LHCN-M2 (cell line): ENCODE measurements at regions not wholly inside any gene's neighbourhood (a gene's known extent, or its start where the extent isn't known, plus 50 kb on each side); places are given as distances from the start of the nearest gene placed in this dataset.
"Not testable (repeated sequence)": the region's sequence is repeated elsewhere in the genome, so short reads cannot be mapped to it uniquely, and the experiment has no call there.

Source experiments
- DNase-seq: peaks from one replicate; pipeline ENCODE4 v3.0.0-alpha.2; 2012; ENCODE audit warnings: low read depth

DNA sequence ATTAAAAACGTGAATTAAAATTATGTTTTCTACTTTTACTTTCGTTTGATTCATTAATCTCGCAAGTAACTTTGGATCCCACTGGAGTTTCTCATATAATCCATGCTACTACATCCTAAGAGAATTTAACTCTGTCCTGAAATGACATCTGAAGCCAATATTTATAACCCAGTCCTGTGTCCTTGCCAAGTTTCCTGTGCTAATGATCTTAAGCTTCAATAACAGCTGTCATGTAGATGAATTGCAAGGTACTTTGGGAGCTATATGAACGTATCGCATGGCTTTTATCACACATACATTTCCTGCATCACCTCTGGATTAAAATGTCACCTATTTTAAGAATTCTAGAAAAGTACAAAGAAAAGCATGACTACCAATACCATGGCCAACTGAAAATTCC lies 833.8 kb upstream of the CITED2 start:
- no peak for DNase-seq

DNA sequence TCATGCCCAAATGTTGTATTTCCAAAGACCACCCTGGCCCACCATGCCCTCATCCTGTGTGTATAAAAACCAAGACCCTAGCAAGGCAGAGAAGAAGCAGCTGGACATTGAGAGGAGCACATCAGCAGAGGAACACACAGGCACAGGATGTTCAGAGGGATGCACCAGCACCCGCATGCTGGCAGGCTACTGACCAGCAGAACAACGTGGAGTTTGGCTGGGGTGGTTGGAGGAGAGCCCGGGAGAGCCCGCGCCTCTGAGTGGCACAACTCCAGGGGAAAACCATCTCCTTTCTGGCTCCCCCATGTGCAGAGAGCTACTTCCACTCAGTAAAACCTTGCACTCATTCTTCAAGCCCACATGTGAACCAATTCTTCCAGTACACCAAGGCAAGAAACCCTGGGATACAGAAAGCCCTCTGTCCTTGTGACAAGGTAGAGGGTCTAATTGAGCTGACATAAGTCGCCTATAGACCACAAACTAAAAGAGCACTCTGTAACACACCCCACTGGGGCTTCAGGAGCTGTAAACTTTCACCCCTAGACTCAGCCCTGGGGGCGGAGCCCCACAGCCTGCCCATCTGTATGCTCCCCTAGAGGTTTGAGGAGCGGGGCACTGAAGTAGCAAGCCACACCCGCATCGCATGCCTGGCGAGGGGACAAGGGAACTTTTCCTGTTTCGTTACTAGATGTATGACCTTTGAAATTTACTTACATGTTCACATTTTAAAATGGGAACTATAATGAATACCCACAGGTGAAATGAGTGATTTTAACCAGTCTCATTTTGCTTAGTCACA lies 831.5 kb upstream of the CITED2 start:
- no peak for DNase-seq

DNA sequence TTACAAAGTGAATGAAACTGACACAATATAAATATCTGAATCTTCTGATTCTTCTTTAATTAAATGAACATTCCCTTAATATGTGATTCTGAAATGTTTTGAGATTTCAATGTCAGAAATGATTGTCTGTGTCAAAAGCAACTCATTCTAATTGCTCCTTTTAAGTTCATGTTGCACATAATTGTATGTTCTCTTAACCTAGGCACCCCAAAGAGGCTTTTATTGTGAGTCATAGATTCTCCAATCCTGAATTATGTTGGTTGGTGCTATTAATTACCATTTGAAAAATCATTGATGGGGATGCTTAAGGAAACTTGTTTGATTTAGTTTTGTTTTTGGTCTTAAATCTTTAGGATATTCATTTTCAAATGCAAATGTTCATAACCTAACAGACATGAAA lies 829.7 kb upstream of the CITED2 start:
- DNase-seq = no peak

DNA sequence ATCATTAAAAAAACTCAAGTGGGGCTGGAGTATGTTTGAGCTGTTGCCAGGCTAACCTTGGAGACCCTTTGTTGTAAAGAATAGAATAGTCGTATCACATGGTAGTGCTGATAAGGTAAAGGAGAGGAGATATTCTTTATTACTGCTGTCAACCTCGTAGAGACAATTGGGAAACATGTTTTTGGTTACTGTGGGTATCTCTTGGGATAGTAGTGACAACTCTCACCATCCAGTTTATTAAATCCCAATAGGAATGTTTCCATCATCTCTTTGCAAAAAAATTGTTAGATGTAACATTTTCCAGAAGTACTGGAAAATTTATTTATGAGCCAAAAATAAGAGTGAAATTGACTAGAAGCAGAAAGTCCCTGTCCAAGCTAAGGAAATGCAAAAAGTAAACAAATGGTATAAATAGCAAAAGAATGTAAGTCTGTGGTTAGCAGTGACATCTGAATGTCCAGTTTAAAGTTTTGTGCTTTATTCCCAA lies 829.3 kb upstream of the CITED2 start:
- peak; percentile 12 for DNase-seq

DNA sequence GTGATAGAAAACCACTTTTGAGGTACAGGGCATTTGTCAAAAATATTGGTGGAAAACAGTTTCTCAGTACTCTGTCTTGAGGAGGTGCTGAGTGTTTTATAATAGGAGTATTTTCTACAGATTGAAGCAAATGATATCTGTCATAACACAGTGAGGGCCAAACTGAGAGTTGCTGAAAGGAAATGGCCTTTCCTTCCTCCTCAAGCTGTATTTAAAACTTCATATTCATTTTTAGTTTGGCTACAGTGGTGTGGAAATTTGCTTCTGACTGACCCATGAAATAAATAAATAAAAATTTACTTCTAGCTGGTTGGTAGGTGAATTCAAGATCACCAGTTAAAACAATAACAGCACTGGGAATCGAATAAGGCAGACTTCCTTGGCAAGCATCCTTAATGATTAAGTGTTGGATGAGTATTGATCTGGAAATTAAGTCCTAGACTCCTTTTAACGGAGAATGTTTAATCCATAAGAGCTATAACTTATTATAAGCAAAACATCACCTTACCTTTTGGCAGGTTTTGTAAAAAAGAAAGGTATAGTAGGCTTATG lies 828.6 kb upstream of the CITED2 start:
- DNase-seq = no peak

DNA sequence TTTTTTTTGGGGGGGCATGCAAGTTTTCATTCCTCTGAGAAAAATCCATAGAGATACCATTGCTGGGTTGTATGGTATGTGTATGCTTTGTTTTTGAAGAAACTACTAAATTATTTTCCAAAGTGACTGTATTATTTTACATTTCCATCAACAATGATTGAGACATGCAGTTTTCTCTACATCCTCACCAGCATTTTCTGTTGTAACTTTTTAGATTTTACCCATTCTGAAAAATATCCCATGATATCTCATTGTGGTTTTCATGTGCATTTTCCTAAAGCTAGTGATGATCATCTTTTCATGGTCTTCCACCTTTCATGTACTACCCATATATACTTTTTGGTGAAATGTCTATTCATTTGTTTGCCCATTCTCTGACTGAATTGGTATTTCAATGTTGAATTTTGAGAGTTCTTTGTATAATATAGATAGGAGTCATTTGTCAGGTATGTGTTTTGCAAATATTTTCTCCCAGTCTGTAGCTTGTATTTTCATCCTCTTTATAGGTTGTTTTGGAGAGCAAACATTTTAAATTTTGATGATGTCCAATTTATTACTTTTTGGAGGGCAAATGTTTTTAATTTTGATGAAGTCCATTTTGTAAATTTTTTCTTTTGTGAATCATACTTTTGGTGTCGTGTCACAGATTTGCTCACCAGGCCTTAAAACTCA lies 827.5 kb upstream of the CITED2 start:
- no peak for DNase-seq

DNA sequence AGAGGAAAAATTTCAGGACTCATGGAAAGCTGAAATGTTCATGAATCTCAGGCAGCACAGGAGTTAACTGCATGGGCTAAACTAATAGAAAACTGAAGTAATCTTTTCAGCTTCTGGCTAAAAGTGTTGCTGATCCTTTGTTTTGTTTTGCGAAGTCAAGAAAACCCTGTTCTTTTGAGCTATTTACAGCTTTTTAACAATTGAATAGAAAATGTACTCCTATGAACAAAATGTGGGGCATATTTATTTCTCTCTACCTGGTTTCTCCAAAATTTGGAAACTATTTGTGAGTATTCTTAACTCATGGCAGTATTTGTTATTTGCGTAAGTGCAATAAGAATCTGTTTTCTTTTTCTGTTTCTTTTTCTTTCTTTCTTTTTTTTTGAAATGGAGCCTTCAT lies 818.8 kb upstream of the CITED2 start:
- DNase-seq = no peak

DNA sequence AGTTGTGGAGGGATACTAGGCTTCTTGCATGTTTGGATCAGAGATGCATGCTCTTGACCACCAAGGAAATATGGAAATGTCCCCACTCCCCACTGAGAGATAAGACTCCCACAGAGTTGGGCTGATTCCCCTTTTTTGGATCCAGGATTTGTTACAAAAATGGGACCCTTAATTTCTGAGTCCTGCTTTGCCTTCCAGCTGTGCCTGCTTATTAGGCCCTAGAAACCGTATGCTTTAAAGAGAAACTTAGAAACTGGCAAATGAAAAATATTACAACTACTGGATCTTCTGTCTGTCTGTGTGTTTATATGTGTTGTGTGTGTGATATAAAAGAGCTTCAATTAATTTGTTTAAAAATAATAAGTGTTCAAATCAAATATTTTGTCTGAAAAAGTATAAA lies 817.6 kb upstream of the CITED2 start:
- no peak for DNase-seq

DNA sequence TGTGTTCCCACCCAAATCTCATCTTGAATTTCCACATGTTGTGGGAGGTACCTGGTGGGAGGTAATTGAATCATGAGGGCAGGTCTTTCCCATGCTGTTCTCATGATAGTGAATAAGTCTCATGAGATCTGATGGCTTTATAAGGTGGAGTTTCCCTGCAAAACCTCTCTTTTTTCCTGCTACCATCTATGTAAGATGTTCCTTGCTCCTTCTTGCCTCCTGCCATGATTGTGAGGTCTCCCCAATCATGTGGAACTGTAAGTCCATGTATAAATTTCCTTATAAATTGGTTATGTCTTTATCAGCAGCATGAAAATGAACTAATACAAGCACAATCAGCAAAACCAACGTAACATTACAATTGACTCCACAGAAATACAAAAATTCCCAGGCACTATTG lies 814.8 kb upstream of the CITED2 start:
- not testable (repeated sequence) for DNase-seq

DNA sequence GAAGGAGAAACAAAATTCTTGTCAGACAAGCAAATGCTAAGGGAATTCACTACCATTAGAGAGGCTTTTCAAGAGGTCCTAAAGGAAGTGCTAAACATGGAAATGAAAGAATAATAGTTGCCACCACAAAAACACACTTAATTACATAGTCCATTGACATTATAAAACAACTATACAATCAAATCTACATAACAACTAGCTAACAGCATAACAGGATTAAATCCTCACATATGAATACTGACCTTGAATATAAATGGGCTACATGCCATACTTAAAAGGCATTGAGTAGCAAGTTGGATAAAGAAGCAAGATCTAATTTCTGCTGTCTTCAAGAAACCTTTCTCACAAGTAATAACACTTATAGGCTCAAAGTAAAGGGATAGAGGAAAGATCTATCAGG lies 811.5 kb upstream of the CITED2 start:
- no peak for DNase-seq

DNA sequence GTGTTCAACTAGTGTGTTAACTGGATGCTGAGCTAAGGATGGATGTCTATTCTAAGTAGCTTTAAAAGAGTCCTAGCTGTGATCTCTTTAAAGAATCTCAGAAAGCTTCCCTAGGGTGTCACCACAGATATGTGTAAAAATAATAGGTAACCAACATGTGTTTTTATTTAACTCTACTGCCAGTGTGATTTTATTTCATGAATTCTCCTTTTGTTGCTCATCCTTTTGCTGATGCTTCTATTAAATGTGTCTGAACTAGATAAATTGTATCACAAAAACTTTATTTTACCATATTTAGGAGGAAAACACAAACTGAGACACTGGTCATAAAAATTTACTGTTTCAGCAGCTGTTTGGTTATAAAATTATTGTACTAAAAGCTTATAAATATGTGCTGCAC lies 809.4 kb upstream of the CITED2 start:
- DNase-seq = peak; percentile 39

DNA sequence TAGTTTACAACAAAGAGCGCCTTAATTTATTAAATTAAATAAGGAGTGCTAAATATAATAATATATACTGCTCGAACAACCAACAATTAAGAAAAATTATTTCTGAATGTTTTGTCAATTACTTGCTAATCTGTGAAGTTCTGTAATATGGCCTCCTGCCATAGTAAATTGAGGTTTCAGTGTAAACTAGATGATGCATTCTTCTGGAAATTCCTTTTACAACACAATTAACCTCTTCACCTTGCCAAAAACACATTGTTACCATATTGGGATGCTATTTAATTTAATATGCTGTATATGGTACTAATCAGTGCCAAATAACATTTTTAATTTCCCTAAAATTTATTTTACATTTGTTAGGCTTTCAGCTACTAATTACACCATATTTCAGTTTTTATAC lies 808.4 kb upstream of the CITED2 start:
- DNase-seq = no peak

DNA sequence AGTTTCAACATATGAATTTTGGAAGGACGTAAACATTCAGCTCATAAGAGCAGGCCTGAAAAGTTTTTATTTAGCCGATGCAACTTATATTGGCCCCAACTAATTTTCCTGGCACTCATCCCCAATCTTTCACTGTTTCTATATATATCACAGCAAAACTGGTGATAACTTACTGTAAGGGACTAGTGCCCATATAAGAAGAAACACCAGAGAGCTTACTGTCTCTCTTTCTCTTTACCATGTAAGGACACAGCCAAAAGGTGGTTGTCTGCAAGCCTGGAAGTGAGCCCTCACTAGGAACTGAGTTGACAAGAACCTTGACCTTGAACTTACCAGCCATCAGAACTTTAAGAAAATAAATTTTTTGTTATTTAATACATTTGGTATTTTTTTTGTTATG lies 807.4 kb upstream of the CITED2 start:
- no peak for DNase-seq

DNA sequence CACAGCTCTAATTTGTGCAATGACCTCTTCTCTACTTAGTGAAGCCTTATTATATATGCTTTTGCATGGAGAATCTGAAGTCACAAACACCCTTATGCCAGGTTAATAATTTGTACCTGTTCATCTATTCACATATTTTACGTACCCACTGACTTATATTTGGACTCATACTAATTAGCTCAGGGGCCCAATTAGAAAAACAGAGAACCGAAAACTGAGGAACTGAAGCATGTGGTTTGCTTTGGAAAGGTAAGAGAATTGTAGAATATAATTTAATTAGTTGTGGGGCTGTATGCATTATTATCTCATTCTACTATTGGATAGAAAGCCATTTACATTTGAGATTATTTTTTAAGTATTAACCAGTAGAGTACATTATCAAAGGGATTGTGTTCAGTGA lies 805.9 kb upstream of the CITED2 start:
- no peak for DNase-seq

DNA sequence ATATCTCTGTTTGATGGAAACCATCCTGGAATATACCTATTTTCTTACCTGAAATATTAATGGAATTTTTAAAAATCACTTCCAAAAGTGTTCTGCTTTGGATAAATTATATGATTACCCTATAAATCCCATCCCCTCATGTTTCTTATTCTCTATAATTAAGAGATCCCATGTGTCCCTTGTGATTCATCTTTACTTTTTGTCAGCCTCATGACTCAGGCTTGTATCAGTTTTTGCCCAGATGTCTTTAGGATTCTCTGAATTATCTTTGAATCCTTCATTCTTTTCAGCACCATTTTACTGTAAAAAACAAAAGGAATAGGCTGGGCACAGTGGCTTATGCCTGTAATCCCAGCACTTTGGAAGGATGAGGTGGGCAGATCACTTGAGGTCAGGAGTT lies 804.5 kb upstream of the CITED2 start:
- peak; percentile 84 for DNase-seq

DNA sequence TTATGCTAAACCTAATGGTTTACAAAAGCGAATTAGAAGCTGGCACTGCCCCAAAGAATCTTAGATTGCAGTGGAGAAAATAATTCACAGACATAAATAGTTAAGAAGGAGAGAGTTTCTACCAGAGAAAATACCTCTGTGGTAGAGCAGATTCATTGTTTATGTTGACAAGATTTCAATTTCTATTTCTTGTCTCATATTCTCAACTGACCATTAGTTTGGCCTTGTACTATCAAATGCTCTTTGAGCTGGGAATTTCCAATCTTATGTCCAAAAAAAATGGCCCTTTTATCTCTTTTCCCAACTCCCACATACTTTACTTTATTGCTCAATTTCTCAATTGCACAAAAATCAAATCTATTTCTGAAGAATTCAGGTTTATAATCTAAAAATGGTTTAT lies 804.1 kb upstream of the CITED2 start:
- peak; percentile 31 for DNase-seq

DNA sequence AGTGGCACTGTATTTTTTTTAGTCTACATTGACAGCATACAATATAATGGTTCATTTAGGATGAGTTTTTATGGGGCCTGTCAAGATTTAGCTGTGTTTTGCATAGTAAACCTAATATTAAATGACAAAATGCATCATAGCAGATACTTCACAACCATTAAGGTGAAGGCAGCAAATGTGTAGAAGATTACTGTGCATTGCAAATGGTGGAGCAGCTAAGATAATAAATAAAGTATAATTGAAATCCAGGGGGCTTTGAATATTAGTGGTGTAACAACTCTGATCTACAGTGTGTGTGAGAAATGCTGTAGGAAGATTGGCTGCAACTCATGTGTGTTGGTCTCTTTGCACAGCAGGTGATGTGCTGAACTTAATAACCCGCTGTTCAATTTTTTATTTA lies 801.9 kb upstream of the CITED2 start:
- DNase-seq = no peak

DNA sequence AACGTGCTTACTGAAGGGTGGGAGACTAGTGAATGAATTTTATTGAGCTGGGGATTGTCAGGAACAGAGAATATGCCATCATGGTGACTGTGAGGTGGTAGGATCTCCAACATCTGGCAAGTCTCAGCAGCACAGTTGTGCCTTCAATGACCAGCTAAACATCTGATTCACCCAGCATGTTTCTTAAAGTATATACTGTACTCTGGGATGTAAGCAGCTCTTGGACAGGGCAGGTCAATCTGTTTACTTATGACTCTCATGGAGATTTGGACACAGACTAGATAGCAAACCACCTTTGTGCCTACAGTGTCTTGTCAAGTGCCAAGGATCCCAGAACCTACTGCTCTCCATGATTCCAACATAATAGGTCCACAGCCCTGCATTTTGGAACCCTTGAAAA lies 801.0 kb upstream of the CITED2 start:
- no peak for DNase-seq

DNA sequence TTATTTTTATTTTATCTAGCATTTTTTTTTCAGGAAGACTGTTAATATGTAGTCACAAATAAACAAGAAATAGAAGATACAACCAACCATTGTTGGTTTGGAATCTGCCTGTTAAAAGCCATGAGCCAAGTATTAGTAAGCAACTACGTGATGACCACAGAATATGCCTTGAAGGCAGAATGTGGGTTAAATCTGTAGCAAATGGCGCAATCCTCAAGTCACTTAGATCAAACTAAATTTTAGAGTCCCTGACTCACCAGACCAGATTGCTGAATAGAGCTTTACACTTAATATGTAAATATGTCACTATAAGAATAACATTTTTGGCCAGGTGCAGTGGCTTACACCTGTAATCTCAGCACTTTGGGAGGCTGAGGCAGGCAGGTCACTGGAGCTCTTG lies 800.1 kb upstream of the CITED2 start:
- peak; percentile 97 for DNase-seq

DNA sequence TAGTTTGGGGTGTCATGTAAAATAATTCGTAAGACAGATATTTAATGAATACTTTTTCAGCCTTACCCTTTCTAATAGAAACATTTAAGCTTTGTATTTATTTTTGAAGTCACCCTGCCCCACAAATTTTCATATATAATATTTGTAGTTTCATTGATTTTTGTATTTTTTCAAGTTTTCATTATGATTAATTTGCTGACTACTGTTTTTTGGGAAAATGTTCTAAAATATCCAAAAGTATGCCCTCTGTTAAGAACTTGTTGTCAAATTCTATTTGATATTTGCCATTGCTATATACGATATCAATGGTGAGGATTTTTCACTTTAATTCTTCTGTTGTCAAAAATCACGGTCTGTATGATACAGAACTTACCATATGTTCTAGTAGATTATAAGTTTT lies 793.9 kb upstream of the CITED2 start:
- DNase-seq = no peak

DNA sequence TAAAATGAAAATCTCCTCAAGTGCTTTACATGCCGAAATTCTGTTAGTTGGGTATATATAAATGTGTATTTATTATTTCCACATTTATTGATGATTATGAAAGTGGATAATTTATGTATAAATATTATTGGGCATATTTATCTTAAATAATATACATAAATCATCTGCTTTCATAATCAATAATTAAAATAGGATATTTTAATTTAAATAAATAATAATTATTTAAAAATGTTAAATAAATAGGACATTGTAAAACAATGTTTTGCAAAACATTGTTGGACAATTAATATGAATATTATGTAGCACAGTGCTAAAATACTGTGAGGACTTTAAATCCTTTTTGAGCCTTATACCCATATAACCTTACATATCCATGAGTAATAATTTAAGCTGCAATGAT lies 786.5 kb upstream of the CITED2 start:
- DNase-seq = no peak

DNA sequence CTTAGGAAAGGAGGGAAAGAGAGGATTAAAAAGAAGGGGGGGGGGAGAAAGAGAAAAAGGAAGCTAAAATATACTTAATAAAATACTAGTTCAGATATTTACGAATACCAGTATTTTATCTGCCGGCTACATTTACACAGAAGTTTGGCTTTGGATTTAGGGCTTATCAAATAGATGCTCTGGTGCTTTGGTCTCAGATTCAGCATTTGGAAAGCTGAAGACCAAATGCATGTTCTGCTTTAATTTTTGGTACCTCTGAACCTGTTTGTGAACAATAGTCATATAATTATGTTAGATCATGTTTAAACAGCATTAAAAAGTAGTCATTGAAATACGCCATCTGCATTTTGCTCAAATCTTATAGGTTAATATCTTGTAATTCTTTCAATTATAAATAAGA lies 786.0 kb upstream of the CITED2 start:
- DNase-seq = no peak

DNA sequence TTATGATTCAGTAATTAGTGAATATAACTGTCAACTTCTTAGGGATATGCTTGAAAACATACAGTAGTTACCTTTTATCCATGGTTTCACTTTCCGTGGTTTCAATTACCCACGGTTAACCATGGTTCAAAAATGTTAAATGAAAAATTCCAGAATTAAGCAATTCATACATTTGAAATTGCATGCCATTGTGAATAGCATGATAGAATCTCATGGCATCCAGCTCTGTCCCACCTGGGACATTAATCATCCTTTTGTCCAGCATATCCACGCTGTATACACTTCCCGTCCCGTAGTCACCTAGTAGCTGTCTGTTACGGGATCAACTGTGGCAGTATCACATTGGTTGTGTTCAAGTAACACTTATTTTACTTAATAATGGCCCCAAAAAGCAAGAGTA lies 781.7 kb upstream of the CITED2 start:
- no peak for DNase-seq
